Activated CD8-positive, alpha-beta T cell treated with anti-CD3 and anti-CD28 coated beads for 36 hours (primary cell): ENCODE measurements at regions not wholly inside any gene's neighbourhood (a gene's known extent, or its start where the extent isn't known, plus 50 kb on each side); places are given as distances from the start of the nearest gene placed in this dataset.

ENCODE experiments used
- ATAC-seq: fragments of 200-7000 bp; cut with Tn5 transposase; one replicate; pipeline ENCODE4 v1.10.0; 2021; ENCODE audit warnings: mild to moderate bottlenecking, moderate library complexity
- CTCF ChIA-PET: fragments of 350-600 bp; sonication (Branson Sonifier 250); formaldehyde crosslinking; loops from one replicate; lab custom pipeline; 2021; ENCODE audit warnings: antibody characterized with exemption; lab: Charles Lee
- POLR2A ChIA-PET: fragments of 350-600 bp; sonication (Branson Sonifier 250); formaldehyde crosslinking; loops from one replicate; lab custom pipeline; 2021; ENCODE audit warnings: antibody characterized with exemption; lab: Charles Lee
- DNase-seq: peaks from one replicate; pipeline ENCODE4 v3.0.0-alpha.2; 2020
- H3K27ac Mint-ChIP-seq: one replicate; pipeline ENCODE4 v1.8.0; 2021; ENCODE audit warnings: mild to moderate bottlenecking, mixed read lengths
- H3K27me3 Mint-ChIP-seq: one replicate; pipeline ENCODE4 v1.8.0; 2021; ENCODE audit warnings: mixed read lengths
- H3K36me3 Mint-ChIP-seq: one replicate; pipeline ENCODE4 v1.8.0; 2021; ENCODE audit warnings: low read depth, mixed read lengths
- H3K4me1 Mint-ChIP-seq: one replicate; pipeline ENCODE4 v1.8.0; 2021; ENCODE audit warnings: low read depth, mixed read lengths
- H3K4me3 Mint-ChIP-seq: one replicate; pipeline ENCODE4 v1.8.0; 2021; ENCODE audit warnings: mild to moderate bottlenecking, moderate library complexity, mixed read lengths
- H3K9me3 Mint-ChIP-seq: one replicate; pipeline ENCODE4 v1.8.0; 2021; ENCODE audit warnings: mixed read lengths
- intact Hi-C: fragments of 100-400 bp; cut with micrococcal nuclease; formaldehyde crosslinking; loops from one replicate; pipeline ENCODE4 v1.10.0; 2022
- TF ChIP-seq, protein P1 (sequence below): fragments of 200-600 bp; IDR thresholded peaks from one replicate; pipeline ENCODE4 v1.8.0; 2022; ENCODE audit warnings: antibody characterized with exemption, mild to moderate bottlenecking

DNA sequence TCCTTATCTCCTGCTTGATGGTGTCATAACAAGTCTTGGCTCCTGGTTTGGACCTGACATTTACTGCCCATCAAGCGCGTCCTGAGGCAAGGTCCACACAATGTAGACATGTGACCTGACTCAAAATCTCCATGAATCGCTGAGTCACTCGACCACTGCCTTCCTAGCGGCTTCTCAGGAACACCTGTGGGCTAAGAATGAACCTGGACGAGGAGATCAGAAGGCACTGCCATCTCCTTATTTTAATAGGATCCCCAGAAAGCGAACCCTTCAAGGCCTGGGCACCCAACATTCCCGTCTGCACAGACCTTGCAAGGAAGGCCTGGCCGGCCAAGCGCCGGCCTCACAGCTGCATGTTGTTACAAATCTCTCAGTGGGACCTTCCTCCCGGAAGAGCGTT lies 60.6 kb upstream of the IRX1 start:
- Mint-ChIP-seq H3K27ac (no peak overlapping the region), H3K4me3 (no peak overlapping the region), H3K36me3 (no peaks in the 10 kb centered on the region), H3K27me3 (no peaks in the 10 kb centered on the region), H3K9me3 (peaks cover 6% of the 10 kb centered on the region), H3K4me1 (no peaks in the 10 kb centered on the region)
- POLR2A ChIA-PET = no interaction called here
- intact Hi-C loops = no loop called here
- ATAC-seq (no peak), DNase-seq (no peak)
- CTCF ChIA-PET = no interaction called here
- TF ChIP-seq, protein P1, sequence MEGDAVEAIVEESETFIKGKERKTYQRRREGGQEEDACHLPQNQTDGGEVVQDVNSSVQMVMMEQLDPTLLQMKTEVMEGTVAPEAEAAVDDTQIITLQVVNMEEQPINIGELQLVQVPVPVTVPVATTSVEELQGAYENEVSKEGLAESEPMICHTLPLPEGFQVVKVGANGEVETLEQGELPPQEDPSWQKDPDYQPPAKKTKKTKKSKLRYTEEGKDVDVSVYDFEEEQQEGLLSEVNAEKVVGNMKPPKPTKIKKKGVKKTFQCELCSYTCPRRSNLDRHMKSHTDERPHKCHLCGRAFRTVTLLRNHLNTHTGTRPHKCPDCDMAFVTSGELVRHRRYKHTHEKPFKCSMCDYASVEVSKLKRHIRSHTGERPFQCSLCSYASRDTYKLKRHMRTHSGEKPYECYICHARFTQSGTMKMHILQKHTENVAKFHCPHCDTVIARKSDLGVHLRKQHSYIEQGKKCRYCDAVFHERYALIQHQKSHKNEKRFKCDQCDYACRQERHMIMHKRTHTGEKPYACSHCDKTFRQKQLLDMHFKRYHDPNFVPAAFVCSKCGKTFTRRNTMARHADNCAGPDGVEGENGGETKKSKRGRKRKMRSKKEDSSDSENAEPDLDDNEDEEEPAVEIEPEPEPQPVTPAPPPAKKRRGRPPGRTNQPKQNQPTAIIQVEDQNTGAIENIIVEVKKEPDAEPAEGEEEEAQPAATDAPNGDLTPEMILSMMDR = no peak

DNA sequence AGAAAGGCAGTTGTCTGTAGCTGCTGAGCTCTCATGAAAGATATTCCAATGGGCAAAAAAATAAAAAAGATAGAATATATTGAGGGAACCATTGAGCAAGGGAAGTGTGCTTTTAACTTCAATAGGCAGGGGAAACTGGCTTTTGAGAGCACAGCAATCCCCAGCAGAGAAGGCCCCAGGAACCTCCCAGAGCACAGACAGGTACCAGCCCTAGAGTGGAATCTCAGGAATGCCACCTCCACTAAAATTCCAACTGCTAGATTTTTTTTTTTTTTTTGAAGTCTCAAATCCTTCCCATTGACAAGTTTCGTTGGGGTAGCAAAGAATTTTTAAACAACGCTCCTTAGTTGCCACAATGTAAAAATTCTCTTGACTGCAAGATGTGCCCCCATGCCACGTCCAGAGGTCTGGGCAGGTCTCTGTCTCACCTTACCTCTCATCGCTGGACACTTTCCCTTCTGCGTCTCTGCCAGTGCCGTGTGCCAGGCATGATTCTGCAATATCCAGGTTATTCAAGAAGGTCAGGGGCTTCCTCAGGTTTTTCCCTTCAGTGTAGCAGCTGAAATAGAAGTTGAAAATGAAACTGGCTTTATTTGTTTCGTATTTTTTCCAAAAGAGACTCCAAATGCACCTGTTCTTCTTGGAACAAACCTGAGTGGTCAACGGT lies 64.2 kb upstream of the IRX1 start:
- TF ChIP-seq, protein P1 = no peak
- H3K36me3 Mint-ChIP-seq = no peaks in the 10 kb centered on the region
- ATAC-seq (no peak), DNase-seq (no peak)
- intact Hi-C loops = no loop called here
- no peak overlapping the region for H3K4me3 Mint-ChIP-seq
- H3K4me1 Mint-ChIP-seq = no peaks in the 10 kb centered on the region
- ChIA-PET POLR2A (no interaction called here), CTCF (no interaction called here)
- H3K27ac Mint-ChIP-seq = no peak overlapping the region
- no peaks in the 10 kb centered on the region for H3K27me3 Mint-ChIP-seq
- H3K9me3 Mint-ChIP-seq = peaks cover 6% of the 10 kb centered on the region

DNA sequence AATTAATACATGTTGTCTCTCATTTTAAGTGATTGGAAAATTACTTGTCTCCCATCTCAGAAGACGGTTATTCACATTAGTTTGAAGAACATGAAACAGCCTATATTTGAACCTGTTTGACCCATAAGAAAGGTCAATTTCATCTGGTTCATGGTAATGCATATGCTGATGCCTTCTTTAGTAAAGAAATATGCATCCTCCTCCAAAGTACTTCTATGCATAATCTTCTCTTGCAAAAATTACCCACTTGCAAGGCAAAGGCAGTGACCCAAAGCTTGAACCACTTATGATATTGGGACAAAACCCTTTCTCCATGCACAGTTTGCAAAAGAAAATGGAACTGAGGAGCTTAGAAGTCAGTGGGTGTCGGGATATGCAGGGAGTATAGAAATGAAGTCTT lies 65.4 kb upstream of the IRX1 start:
- POLR2A ChIA-PET = no interaction called here
- ATAC-seq (no peak), DNase-seq (no peak)
- Mint-ChIP-seq H3K27ac (no peak overlapping the region), H3K36me3 (no peaks in the 10 kb centered on the region), H3K9me3 (peaks cover 6% of the 10 kb centered on the region), H3K4me3 (no peak overlapping the region), H3K4me1 (no peaks in the 10 kb centered on the region), H3K27me3 (no peaks in the 10 kb centered on the region)
- CTCF ChIA-PET = no interaction called here
- TF ChIP-seq, protein P1 = no peak
- intact Hi-C loops = no loop called here

DNA sequence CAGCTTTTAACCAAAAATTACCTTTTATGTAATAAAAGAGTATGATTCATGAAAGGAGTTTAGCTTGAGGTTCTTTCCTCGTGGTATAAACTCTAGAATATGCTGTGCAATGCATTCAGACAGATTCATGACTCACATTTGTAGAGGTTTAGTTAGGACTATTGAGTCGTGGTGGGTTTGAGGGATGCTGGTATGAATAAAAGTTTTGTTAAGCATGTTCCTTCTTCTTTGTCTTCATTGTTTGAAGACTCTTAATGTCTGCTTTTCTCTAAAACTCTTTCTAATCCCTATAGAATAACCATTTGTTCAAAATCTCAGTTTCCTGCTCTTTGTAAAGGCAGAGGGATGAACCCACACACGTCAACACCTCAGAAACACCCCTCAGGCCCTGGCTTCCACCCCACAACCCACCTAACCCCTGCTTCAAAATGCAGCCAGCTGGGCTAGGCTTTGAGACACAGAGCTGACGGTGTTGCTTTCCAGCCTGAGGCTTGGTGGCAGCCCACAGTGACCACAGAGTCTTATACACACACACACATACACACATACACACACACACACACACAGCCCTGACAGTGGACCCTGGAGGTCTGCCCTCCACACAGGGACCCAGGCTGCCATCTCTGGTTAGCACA lies 69.0 kb upstream of the IRX1 start:
- Mint-ChIP-seq H3K4me1 (no peaks in the 10 kb centered on the region), H3K9me3 (no peaks in the 10 kb centered on the region), H3K27ac (no peak overlapping the region), H3K36me3 (no peaks in the 10 kb centered on the region), H3K4me3 (no peak overlapping the region), H3K27me3 (no peaks in the 10 kb centered on the region)
- intact Hi-C loops = no loop called here
- DNase-seq (no peak), ATAC-seq (no peak)
- TF ChIP-seq, protein P1 = no peak
- POLR2A ChIA-PET = no interaction called here
- CTCF ChIA-PET = no interaction called here

DNA sequence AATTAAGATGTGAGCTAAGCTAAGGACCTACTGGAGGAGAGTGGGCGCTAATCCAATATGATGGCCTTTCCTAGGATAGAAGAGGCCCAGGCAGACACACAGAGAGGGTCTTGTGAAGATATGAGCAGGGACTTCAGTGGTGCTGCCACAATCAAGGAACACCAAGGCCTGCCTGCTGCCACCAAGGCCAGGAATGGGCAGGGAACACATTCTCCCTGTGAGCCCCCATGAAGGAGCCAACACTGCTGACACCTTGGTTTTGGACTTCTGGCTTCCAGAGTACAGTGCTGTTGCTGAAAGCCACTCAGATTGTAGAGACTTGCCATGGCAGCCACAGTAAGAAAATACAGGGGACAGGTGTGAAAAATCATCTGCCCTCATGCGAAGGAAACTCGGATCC lies 73.1 kb upstream of the IRX1 start:
- H3K4me1 Mint-ChIP-seq = no peaks in the 10 kb centered on the region
- CTCF ChIA-PET = no interaction called here
- intact Hi-C loops = no loop called here
- no peaks in the 10 kb centered on the region for H3K9me3 Mint-ChIP-seq
- no peak overlapping the region for H3K4me3 Mint-ChIP-seq
- POLR2A ChIA-PET = no interaction called here
- DNase-seq (no peak), ATAC-seq (no peak)
- no peaks in the 10 kb centered on the region for H3K36me3 Mint-ChIP-seq
- H3K27me3 Mint-ChIP-seq = no peaks in the 10 kb centered on the region
- no peak overlapping the region for H3K27ac Mint-ChIP-seq
- TF ChIP-seq, protein P1 = no peak
